GM23248 (cell line): ENCODE measurements at regions not wholly inside any gene's neighbourhood (a gene's known extent, or its start where the extent isn't known, plus 50 kb on each side); places are given as distances from the start of the nearest gene placed in this dataset. TPM values are rescaled to one million over a fixed set of nuclear protein-coding genes. Genes with fewer than 3 reads are reported as not detected.

Experiments
- DNase-seq: peaks from one replicate; pipeline ENCODE4 v3.0.0-alpha.2; 2015
- H2AFZ ChIP-seq: fragments of 200-600 bp; sonication (generic); 2 replicates; pipeline ENCODE4 v1.6.1; 2016; ENCODE audit warnings: antibody characterized with exemption
- H3F3A ChIP-seq: fragments of 200-600 bp; sonication (generic); 2 replicates; pipeline ENCODE4 v1.6.1; 2016; ENCODE audit warnings: mild to moderate bottlenecking, antibody characterized with exemption, mixed run types; ENCODE audit not compliant: insufficient read depth
- H3K27ac ChIP-seq: fragments of 200-600 bp; sonication (generic); 2 replicates; pipeline ENCODE4 v1.5.1; 2016; ENCODE audit warnings: mild to moderate bottlenecking
- H3K27me3 ChIP-seq: fragments of 200-600 bp; sonication (generic); replicated peaks from 2 replicates; pipeline ENCODE4 v1.6.1; 2016; ENCODE audit warnings: mild to moderate bottlenecking; ENCODE audit not compliant: insufficient read depth
- H3K36me3 ChIP-seq: fragments of 200-600 bp; sonication (generic); 2 replicates; pipeline ENCODE4 v1.6.1; 2016; ENCODE audit warnings: low read depth, mild to moderate bottlenecking
- H3K4me1 ChIP-seq: fragments of 200-600 bp; sonication (generic); 2 replicates; pipeline ENCODE4 v1.6.1; 2016; ENCODE audit warnings: mild to moderate bottlenecking; ENCODE audit not compliant: insufficient read depth
- H3K4me2 ChIP-seq: fragments of 200-600 bp; sonication (generic); one replicate; pipeline ENCODE4 v1.6.1; 2016; ENCODE audit warnings: mild to moderate bottlenecking; ENCODE audit not compliant: unreplicated experiment
- H3K4me3 ChIP-seq: fragments of 200-600 bp; sonication (generic); 2 replicates; pipeline ENCODE4 v1.5.1; 2016; ENCODE audit warnings: mild to moderate bottlenecking
- H3K79me2 ChIP-seq: fragments of 200-600 bp; sonication (generic); 2 replicates; pipeline ENCODE4 v1.6.1; 2016; ENCODE audit warnings: mild to moderate bottlenecking; ENCODE audit not compliant: insufficient read depth
- H3K9ac ChIP-seq: fragments of 200-600 bp; sonication (generic); 2 replicates; pipeline ENCODE4 v1.6.1; 2016; ENCODE audit warnings: mild to moderate bottlenecking
- H3K9me2 ChIP-seq: fragments of 200-600 bp; sonication (generic); 2 replicates; pipeline ENCODE4 v1.6.1; 2016; ENCODE audit warnings: mixed run types, mild to moderate bottlenecking, moderate library complexity; ENCODE audit not compliant: insufficient read depth
- H3K9me3 ChIP-seq: fragments of 200-600 bp; sonication (generic); one replicate; pipeline ENCODE4 v1.6.1; 2017; ENCODE audit warnings: low read depth
- H4K20me1 ChIP-seq: fragments of 200-600 bp; sonication (generic); 2 replicates; pipeline ENCODE4 v1.6.0; 2016; ENCODE audit not compliant: insufficient read depth
- EZH2 ChIP-seq: fragments of 200-600 bp; sonication (generic); IDR thresholded peaks from 2 replicates; pipeline ENCODE4 v1.6.1; 2018; ENCODE audit warnings: antibody characterized with exemption, mild to moderate bottlenecking; ENCODE audit not compliant: insufficient read depth, poor library complexity, severe bottlenecking
- EZH2phosphoT487 ChIP-seq: fragments of 200-600 bp; sonication (generic); IDR thresholded peaks from 2 replicates; pipeline ENCODE4 v1.6.1; 2018; ENCODE audit warnings: antibody characterized with exemption, moderate library complexity, mild to moderate bottlenecking, low read depth; ENCODE audit not compliant: insufficient read depth
- WGBS, 2 experiments: methylation state at CpG; one replicate each; pipeline ENCODE4 v1.1.6; 2015 to 2017; ENCODE audit warnings: low lambda C conversion rate in 2 of 2, low coverage in 1 of 2; ENCODE audit errors: missing lambda C conversion rate in 2 of 2; 5-methylcytosine and 5-hydroxymethylcytosine counted together
- in situ Hi-C: fragments of 300-500 bp; cut with MboI; formaldehyde crosslinking; loops from 2 replicates; pipeline ENCODE4 v1.15.0; 2020
- small RNA-seq: library from RNA; depleted of rRNA; stranded (forward); fragments of <200 nt; gene quantifications from one replicate; pipeline ENCODE3, GENCODE V24; 2014; ENCODE audit warnings: low read depth, low replicate concordance

- H4K20me1 ChIP-seq: no peaks in the 10 kb centered on the region
- no peaks in the 10 kb centered on the region for H3K36me3 ChIP-seq
- no peak overlapping the region for H3K9ac ChIP-seq
Measured at GRCh38 chr7:50834679-50835078, 52.0 kb upstream of the GRB10 start.

DNA sequence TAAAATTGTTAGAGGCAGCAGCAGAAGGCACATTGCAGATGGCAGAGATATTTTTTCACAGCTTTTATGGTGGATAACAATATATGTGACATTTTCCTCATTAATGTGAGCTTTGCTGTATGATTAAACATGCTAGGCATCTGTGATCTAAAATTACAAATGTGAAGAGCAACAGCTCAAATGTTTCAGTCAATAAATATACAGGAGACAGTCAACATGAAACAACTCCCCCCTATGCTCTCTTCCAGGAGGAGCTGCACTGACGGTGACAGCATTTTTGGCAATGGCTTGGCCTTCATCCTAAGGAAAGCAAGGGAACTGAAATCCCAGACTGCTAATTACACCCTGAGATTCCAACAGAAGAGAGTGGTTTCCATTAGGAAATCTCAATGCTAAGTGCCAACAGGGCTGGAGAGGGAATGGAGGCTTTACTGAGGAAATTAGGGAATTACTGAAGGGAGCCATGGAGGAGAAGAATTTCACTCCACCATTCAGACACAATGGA, 51.4 kb upstream of the GRB10 start:
- no peaks in the 10 kb centered on the region for H3K36me3 ChIP-seq
- no peaks in the 10 kb centered on the region for H3K9me2 ChIP-seq
- no peak overlapping the region for H3K4me3 ChIP-seq
- no peaks in the 10 kb centered on the region for H3K9me3 ChIP-seq
- WGBS, 2 experiments: 53% methylated on average over 1 of the region's 1 CpG
- TF ChIP-seq EZH2 (no peak), EZH2phosphoT487 (no peak)
- H3K27ac ChIP-seq: no peak overlapping the region
- H3K9ac ChIP-seq: no peak overlapping the region
- no peaks in the 10 kb centered on the region for H3K79me2 ChIP-seq
- H3K4me1 ChIP-seq: peaks cover 23% of the 10 kb centered on the region
- no peaks in the 10 kb centered on the region for H4K20me1 ChIP-seq
- in situ Hi-C loops: no loop called here
- no peak for DNase-seq
- no peaks in the 10 kb centered on the region for H3K27me3 ChIP-seq
- H3F3A ChIP-seq: peaks cover 15% of the 10 kb centered on the region; the same call in 1 of the 2 replicates
- no peak overlapping the region for H2AFZ ChIP-seq
- no peak overlapping the region for H3K4me2 ChIP-seq

More at GRCh38 chr7:50834679-50835078, 52.0 kb upstream of the GRB10 start:
- Histone ChIP-seq H3F3A (peaks cover 15% of the 10 kb centered on the region; the same call in 1 of the 2 replicates), H3K27me3 (no peaks in the 10 kb centered on the region), H2AFZ (no peak overlapping the region), H3K9me2 (no peaks in the 10 kb centered on the region), H3K4me2 (no peak overlapping the region), H3K4me3 (no peak overlapping the region), H3K27ac (no peak overlapping the region), H3K4me1 (peaks cover 29% of the 10 kb centered on the region), H3K79me2 (no peaks in the 10 kb centered on the region), H3K9me3 (no peaks in the 10 kb centered on the region)
- in situ Hi-C loops: no loop called here
- peak; percentile 34 for DNase-seq
- TF ChIP-seq EZH2: no peak
- TF ChIP-seq EZH2phosphoT487: no peak
- 76 to 80% methylated on average over 6 of the region's 6 CpGs for WGBS, 2 experiments

DNA sequence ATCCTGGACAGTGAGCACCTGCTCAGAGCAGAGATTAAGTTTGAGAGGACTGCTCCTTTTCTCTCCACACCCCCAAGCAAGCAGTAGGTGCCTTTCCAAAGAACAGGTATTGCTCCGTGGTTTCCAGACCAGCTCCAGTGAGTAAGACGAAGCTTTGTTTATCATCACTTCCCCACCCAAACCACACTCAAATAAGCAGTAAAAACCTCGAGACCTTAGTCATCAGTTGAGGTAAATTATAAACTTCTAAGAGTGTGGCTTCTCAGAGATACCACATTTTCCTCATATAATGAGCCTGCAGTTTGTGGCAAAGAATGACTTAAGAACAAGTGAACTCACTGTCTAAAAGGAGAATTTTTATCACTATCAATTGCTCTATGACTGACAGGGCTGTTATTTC, 50.0 kb upstream of the GRB10 start:
- in situ Hi-C loops: no loop called here
- Histone ChIP-seq H3K9me2 (no peaks in the 10 kb centered on the region), H3K9me3 (no peaks in the 10 kb centered on the region), H3F3A (peaks cover 5% of the 10 kb centered on the region; the same call in 1 of the 2 replicates), H3K27ac (no peak overlapping the region), H3K36me3 (no peaks in the 10 kb centered on the region), H4K20me1 (no peaks in the 10 kb centered on the region), H3K4me2 (peak overlapping the region; percentile 3), H3K4me3 (no peak overlapping the region), H3K9ac (no peak overlapping the region), H3K79me2 (no peaks in the 10 kb centered on the region), H2AFZ (no peak overlapping the region), H3K4me1 (peaks cover 10% of the 10 kb centered on the region), H3K27me3 (no peaks in the 10 kb centered on the region)
- no peak for TF ChIP-seq EZH2phosphoT487
- no peak for TF ChIP-seq EZH2
- WGBS, 2 experiments: 1 to 6% methylated on average over 3 of the region's 3 CpGs
- peak; percentile 48 for DNase-seq

Small RNAs in the stretch of these regions (small RNA-seq; reads per million reads assigned to genes)
- gene AC009296.1: not detected
- gene RF00394: not detected
